GM12872 (cell line): ENCODE measurements at regions not wholly inside any gene's neighbourhood (a gene's known extent, or its start where the extent isn't known, plus 50 kb on each side); places are given as distances from the start of the nearest gene placed in this dataset.

ENCODE experiments used
- TF ChIP-seq, protein P1 (sequence below): IDR thresholded peaks from 3 replicates; pipeline ENCODE4 v1.5.1; 2011; ENCODE audit warnings: low read depth, mild to moderate bottlenecking, low read length, moderate library complexity; ENCODE audit not compliant: insufficient read depth

DNA sequence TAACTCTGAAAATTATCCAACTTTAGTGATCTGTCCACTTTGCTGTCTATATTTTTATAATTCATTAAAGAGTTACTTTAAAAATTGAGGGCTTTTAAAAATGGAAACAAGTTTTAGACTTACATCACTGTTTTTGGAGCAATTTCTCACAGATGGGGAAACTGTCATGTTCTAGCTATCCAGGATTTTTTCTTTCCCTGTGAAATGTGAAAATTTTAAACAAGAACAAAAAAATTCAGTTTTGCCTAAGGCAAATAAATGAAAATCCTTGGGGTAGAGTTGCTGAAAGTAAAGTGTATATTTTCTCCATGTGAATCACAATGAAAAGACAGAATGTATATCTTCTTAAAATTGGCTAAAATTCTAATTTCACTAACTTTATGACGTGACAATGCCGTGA, 553.7 kb downstream of the MCTP2 start:
- TF ChIP-seq, protein P1, sequence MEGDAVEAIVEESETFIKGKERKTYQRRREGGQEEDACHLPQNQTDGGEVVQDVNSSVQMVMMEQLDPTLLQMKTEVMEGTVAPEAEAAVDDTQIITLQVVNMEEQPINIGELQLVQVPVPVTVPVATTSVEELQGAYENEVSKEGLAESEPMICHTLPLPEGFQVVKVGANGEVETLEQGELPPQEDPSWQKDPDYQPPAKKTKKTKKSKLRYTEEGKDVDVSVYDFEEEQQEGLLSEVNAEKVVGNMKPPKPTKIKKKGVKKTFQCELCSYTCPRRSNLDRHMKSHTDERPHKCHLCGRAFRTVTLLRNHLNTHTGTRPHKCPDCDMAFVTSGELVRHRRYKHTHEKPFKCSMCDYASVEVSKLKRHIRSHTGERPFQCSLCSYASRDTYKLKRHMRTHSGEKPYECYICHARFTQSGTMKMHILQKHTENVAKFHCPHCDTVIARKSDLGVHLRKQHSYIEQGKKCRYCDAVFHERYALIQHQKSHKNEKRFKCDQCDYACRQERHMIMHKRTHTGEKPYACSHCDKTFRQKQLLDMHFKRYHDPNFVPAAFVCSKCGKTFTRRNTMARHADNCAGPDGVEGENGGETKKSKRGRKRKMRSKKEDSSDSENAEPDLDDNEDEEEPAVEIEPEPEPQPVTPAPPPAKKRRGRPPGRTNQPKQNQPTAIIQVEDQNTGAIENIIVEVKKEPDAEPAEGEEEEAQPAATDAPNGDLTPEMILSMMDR, result no peak

DNA sequence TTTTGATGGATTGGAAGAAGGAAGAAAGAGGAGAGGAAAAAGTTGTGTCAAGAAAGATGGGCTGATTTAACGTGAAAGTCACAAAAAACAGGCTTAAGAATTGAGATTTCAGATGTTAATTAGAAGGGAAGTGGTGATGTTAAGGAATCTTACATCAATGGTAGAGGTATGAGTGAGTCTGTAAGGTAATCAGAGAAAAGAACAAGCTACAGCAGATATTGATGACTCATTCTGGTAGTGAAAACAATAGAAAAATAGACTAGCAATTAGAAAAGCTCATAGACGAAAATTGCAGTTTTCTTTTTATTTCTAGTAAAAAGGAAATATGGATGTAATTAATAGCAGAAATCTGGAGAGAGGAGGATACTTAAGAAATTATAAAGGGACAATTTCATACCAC, 559.6 kb downstream of the MCTP2 start:
- TF ChIP-seq, protein P1, result no peak

DNA sequence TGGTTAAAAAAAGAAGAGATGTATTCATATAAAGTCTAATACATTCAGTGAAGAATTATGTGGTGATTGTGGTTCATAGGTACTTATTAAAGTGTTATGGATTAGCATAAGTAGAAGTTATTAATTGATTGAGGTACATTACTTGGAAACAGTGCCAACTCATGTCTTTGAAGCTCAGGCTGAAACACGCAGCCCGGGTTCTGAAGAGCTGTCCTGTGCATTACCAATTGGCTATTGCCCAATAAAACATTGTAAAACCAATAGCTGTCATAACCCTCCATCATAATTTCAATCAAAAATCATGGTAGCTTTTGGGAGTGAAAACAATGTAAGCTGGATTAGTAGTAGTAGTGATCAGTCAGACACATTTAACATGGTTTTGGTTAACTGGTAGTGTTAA, 560.1 kb downstream of the MCTP2 start:
- TF ChIP-seq, protein P1, result no peak

DNA sequence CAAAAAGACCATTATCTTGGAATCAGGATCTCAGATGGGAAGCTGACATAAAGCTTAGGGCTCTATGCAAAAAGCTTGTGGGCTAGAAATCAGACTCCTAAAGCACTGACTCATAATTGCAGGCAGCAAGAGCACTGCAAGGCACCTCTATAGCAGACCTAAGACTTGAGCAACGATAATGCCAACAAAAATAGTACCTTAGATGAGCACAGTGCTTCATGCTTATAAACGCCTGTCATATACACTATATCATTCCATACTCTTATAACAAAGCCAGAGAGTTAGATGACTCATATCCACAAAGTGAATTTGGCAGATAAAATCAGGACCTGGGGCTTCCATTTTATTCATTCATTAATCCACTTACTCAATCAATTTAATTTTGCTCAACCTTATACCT, 560.8 kb downstream of the MCTP2 start:
- TF ChIP-seq, protein P1, result no peak

DNA sequence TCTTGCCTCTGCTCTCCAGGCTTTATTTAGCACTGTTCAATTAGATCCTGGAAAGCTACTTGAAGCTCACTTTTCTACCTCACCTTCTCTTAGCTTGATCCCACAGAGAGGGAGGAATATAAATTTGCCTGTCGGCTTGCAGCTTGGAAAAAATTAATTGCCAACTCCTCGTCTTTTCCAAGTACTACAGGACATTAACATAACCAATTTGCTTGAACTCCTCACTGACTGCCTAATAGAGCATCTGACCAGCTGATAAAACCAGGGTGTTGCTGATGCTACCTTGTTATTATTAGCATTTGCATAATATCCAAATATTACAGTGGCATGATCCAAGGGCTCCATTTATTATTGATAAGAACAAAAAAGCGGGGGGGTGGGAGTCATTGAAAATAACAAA, 561.8 kb downstream of the MCTP2 start:
- TF ChIP-seq, protein P1, result no peak

DNA sequence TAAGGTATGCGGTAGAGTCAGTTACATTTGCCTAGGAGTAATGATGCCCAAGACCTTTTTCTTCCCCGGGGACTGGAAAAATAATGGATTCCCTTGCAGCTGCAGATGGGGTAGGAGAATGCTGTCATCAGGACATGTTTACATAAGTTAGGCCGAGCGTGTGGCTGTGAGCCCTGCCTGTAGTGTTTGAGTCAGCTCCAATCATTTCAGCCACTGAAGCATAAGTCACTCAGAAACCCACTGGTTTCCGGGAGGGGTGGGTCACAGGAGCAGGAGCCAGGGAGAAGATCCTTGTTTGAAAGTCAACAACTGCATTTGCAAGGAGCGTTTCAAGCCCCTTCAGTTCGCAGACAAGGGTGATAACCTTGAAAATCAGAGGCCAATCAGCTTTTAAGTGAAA, 562.3 kb downstream of the MCTP2 start:
- TF ChIP-seq, protein P1, result no peak

DNA sequence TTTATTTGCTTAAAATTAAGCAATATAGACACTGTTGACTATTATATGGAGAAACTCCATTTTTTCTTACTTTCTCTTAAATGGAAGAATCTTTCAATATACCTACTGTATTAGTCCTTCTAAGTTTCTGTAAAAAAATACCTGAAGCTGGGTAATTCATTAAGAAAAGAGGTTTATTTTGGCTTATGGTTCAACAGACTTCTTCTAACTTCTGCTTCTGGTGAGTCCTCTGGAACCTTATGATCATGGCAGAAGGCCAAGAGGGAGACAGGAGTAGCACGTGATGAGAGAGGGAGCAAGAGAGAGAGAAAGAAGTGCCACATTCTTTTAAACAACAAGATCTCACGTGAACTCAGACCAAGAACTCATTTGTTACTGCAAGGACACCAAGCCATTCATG, 573.3 kb downstream of the MCTP2 start:
- TF ChIP-seq, protein P1, result no peak
